ENCODE measurements at regions not wholly inside any gene's neighbourhood (a gene's known extent, or its start where the extent isn't known, plus 50 kb on each side); places are given as distances from the start of the nearest gene placed in this dataset.
"Not testable (repeated sequence)": the region's sequence is repeated elsewhere in the genome, so short reads cannot be mapped to it uniquely, and the experiment has no call there.

DNA sequence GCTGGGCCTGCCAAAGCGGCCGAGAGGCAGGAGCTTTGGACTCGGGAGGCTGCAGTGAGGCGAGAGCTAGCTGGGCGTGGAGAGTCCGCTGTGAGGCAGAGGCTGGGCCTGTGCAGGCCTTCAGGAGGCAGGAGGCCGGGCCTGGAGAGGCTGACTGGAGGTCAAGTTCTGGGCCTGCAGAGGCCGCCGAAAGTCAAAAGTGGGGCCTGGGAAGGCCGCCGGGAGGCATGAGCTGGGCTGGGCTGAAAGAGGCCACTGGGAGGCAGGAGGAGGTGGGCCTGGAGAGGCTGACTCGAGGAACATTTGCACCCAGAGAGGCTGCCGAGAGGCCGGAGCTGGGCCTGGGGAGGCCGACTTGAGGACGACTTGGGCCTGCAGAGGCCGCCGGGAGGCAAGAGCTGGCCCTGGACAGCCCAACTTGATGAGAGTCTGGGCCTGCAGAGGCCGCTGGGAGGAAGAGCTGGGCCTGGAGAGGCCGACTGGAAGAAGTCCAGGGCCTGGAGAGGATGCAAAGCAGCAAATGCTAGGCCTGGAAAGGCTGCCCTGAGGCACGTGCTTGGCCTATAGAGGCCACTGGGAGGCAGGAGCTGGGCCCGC lies 72.7 kb upstream of the COBL start:
- DNase-seq, result not testable (repeated sequence)

GRCh38 chr7:51388241-51388640 lies 71.6 kb upstream of the COBL start:
- DNase-seq, result not testable (repeated sequence)

GRCh38 chr7:51386806-51387568 lies 70.4 kb upstream of the COBL start:
- DNase-seq, result not testable (repeated sequence)

- DNase-seq, result not testable (repeated sequence)
These were observed 69.6 kb upstream of the COBL start for GRCh38 chr7:51386184-51386583.

- DNase-seq, result not testable (repeated sequence)
These were observed 65.6 kb upstream of the COBL start for GRCh38 chr7:51382243-51382642.

DNA sequence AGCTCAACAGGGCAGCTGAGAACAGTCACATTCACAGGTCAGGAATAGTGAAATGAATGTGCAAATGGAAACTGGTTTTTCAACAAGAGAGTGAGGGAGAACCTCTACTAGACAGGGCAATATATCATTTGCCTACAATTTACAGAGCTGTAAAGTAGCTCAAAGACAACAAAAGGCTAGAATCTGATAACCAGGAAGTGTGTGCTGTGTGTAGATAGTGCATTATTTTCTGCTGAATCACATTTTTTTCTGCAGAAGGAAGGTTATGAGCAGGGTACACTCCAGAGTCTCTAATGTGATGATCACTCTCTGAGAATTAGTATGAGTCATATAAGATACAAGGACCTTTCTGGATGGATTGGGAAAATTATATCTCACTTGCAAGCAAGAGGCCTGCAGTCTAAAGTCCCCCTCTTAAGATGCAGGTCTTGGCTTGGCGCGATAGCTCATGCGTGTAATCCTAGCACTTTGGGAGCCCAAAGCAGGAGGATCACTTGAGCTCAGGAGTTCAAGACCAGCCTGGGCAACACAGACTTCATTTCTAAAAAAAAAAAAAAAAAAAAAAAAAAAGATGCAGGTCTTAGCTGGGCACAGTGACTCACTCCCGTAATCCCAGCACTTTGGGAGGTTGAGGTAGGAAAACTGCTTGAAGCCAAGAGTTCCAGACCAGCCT lies 59.9 kb upstream of the COBL start:
- DNase-seq, result no peak

- DNase-seq, result no peak
These were observed 58.3 kb upstream of the COBL start for GRCh38 chr7:51374936-51375335.

DNA sequence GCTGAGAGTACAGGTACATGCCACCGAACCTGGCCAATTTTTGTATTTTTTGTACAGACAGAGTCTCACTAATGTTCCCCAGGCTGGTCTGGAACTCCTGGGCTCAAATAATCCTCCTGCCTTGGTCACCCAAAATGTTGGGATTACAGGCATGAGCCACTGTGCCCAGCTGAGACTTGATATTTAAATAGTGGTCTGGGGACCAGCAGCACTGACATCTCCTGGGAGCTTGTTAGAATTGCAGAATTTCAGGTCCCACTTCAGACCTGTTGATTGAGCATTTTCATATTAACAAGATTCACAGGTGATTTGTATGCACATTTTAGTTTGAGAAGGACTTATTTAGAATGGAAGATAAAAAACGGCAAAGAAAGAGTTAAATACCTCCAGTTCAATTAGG lies 57.0 kb upstream of the COBL start:
- DNase-seq, result not testable (repeated sequence)

DNA sequence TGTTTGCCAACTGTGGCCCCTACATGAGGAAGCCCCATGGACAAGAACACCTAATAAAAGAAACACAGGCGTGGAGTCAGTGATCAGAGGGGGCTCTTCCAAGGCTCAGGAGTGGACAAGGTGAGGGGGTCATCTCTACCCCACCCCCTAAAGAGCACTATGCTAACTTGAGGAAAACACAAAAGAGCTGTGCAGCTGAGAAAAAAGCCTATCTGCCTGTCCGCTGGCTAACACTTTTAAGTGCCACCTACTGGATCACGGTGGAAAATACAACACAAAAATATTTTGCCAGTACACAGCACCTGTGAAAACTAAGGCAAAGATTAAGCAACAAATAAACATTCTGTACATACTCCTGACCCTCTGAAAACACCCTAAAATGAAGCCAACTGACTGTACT lies 53.1 kb upstream of the COBL start:
- DNase-seq, result peak; percentile 12 to 26

GRCh38 chr7:51369228-51369627 lies 52.6 kb upstream of the COBL start:
- not testable (repeated sequence) for DNase-seq

DNA sequence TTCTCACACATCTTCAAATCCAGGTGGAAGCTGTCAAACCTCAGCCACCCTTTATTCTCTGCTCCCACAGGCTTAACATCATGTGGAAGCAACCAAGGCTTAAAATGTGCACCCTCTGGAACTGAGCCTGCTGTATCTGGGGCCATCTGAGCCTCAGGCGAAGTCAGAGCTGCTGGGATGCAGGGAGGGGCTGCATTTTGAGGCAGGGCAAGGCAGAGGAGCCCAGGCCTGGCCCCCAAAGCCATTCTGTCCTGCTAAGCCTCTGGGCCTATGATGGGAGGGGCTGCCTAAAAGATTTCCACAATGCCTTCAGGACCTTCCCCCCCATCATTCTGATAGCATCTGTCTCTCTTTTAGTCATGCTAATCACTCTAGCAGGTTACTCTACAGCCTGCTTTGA lies 51.7 kb upstream of the COBL start:
- no peak for DNase-seq

- no peak for DNase-seq
These were observed 51.0 kb upstream of the COBL start for GRCh38 chr7:51367614-51367968.

DNA sequence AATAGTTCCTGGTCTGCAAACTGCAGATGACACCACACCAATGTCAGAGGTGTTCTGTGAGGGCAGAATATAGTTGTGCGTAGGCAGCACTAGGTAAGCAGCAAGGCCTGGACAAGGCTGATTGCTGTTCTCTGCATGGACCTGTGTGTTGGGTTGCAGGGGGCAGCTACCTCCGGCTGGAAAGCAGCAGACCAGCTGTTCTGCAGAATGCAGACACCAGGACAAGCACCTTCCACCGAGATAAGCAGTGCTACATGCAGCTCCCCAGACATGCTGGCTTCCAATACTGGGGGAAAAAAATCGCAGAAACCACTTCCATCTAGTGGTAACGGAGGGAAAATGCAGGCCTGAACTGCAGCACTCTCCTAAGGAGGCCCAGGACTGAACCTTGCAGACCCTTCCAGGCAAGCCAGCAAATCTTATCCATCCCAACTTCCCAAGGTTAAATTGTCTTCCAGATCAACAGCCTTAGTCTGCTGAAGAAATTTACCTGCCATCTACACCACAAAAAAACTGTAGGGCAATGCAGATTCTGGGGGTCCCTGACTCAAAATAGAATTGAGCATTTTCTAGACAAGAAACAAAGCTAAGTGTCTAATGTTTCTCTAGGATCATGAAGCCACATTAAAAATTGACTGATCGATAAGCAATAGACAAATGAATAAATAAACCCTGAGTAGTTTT lies 50.5 kb upstream of the COBL start:
- peak; percentile 15 to 63 for DNase-seq

Data from NCI-H1930 (cell line).